Fibroblast of lung (primary cell): ENCODE measurements at regions not wholly inside any gene's neighbourhood (a gene's known extent, or its start where the extent isn't known, plus 50 kb on each side); places are given as distances from the start of the nearest gene placed in this dataset.

ENCODE experiments used
- CTCF ChIP-seq, 2 donors: IDR thresholded peaks in 1 of 2; conservative IDR thresholded peaks in 1 of 2; 1 replicate in 1 of 2; 2 replicates in 1 of 2; pipeline ENCODE4 v1.5.1; 2011 to 2012; ENCODE audit warnings: low read length in 2 of 2, control low read depth in 1 of 2, inconsistent platforms in 1 of 2, low read depth in 1 of 2, mild to moderate bottlenecking in 1 of 2
- EZH2 ChIP-seq: IDR thresholded peaks from 2 replicates; pipeline ENCODE4 v1.5.1; 2012; ENCODE audit warnings: low read length, control low read depth, mild to moderate bottlenecking; ENCODE audit errors: missing control alignments

- TF ChIP-seq CTCF (conservative IDR thresholded peaks at IDR 0.05 in 1 of 2, IDR thresholded peaks at IDR 0.05 in 1 of 2; ENCODE audit: low read depth in 1 of 2, low read length in 2 of 2) (no peak), EZH2 (no peak)
Measured at GRCh38 chrX:80602036-80602860, 182.0 kb downstream of the TENT5D start.
